Heart left ventricle (tissue), 13 donors: ENCODE measurements at regions not wholly inside any gene's neighbourhood (a gene's known extent, or its start where the extent isn't known, plus 50 kb on each side); places are given as distances from the start of the nearest gene placed in this dataset.

Experiments used
- POLR2A ChIP-seq, 2 donors: fragments of 450-650 bp; IDR thresholded peaks; one replicate each; pipeline ENCODE4 v1.6.1; 2017; ENCODE audit warnings: antibody characterized with exemption in 2 of 2, mild to moderate bottlenecking in 2 of 2, moderate library complexity in 2 of 2
- TF ChIP-seq, protein P1 (sequence below), 12 donors: fragments of 200-600 bp; sonication (generic) in 4 of 12; IDR thresholded peaks; one replicate each; pipeline versions ENCODE4 v1.5.0 to v1.8.0; 2018 to 2022; ENCODE audit warnings: antibody characterized with exemption in 12 of 12, mild to moderate bottlenecking in 5 of 12
- donor health status: ischemic (EF 13 %, LVEDD 7.1; RV severe dilation, severe dysfunction).
- donor health status: DM: no; HTN: yes; CAD: no.
- donor health status: DM: no; HTN: no; CAD: no.
- donor health status: ischemic (EF 25% LVEDD 6.9; RV normal size, moderate dysfunction).
- donor health status: ischemic (EF 25% LVEDD 5.7; RV mildly dilated, moderate dysfunction).
- donor health status: ischemic (EF 35%, LVEDD 5.7; RV mildly dilated, moderate dysfunction).
- donor health status: nonischemic (EF 11% LVEDD 7.7; RV severe dilation, severe dysfunction).
- donor health status: DM: yes; HTN: yes; CAD: no.
- donor health status: PGD.
- donor health status: ischemic (EF 29% LVEDD 5.4; RV normal size, mild dysfunction).
- donor health status: nonischemic (EF 23%, LVEDD 6.1; RV moderate dilation, normal function).

DNA sequence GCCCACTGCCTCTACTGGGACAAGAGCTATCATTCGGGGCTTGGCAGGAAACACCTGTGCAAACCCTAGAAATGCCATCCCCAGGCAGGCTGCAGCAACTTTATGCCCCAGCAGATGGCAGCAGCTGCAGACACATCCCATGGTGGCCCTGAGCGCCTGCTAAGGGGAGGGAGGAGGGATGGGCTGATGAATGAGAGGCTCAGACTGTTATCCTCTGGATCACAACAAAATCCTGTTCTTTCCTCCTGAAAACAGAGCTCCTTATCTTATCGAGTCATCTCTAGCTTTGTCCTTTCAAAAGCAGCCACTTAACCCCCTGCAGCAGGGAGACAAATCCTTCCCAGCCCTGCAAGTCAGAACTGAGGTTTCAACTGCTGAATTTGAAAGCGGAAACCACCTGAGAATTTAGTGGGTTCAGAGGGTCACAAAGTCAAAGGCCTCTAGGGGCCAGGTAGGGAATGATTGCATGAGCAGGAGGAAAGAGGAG is 90.6 kb upstream of the PROK2 start:
- no peak for TF ChIP-seq POLR2A (IDR thresholded peaks at IDR 0.05)
- TF ChIP-seq, protein P1, sequence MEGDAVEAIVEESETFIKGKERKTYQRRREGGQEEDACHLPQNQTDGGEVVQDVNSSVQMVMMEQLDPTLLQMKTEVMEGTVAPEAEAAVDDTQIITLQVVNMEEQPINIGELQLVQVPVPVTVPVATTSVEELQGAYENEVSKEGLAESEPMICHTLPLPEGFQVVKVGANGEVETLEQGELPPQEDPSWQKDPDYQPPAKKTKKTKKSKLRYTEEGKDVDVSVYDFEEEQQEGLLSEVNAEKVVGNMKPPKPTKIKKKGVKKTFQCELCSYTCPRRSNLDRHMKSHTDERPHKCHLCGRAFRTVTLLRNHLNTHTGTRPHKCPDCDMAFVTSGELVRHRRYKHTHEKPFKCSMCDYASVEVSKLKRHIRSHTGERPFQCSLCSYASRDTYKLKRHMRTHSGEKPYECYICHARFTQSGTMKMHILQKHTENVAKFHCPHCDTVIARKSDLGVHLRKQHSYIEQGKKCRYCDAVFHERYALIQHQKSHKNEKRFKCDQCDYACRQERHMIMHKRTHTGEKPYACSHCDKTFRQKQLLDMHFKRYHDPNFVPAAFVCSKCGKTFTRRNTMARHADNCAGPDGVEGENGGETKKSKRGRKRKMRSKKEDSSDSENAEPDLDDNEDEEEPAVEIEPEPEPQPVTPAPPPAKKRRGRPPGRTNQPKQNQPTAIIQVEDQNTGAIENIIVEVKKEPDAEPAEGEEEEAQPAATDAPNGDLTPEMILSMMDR (IDR thresholded peaks at IDR 0.05), result peak; percentile 77 to 90 (median 85)
